PC-3 (cell line): ENCODE measurements at regions not wholly inside any gene's neighbourhood (a gene's known extent, or its start where the extent isn't known, plus 50 kb on each side); places are given as distances from the start of the nearest gene placed in this dataset.

Experiments used
- CTCF ChIP-seq: fragments of 300-600 bp; sonication (generic); conservative IDR thresholded peaks from 2 replicates; pipeline ENCODE4 v1.5.1; 2017; ENCODE audit warnings: antibody characterized with exemption, low read depth, mild to moderate bottlenecking, low read length
- EZH2 ChIP-seq: fragments of 300-600 bp; sonication (generic); IDR thresholded peaks from one replicate; pipeline ENCODE4 v1.6.1; 2017; ENCODE audit warnings: antibody characterized with exemption, mild to moderate bottlenecking, low read length; ENCODE audit not compliant: unreplicated experiment

- no peak for TF ChIP-seq CTCF
- no peak for TF ChIP-seq EZH2
Observed at GRCh38 chr2:42921721-42922120, 129.3 kb upstream of the HAAO start.
